Loucy (cell line): ENCODE measurements at regions not wholly inside any gene's neighbourhood (a gene's known extent, or its start where the extent isn't known, plus 50 kb on each side); places are given as distances from the start of the nearest gene placed in this dataset.

ENCODE experiments used
- H2AFZ ChIP-seq: fragments of 200-600 bp; sonication (generic); 2 replicates; pipeline ENCODE4 v1.6.0; 2016; ENCODE audit warnings: antibody characterized with exemption, mild to moderate bottlenecking, low read length, moderate library complexity
- H3F3A ChIP-seq: fragments of 200-600 bp; 2 replicates; pipeline ENCODE4 v1.6.0; 2016; ENCODE audit warnings: antibody characterized with exemption, low read depth, mild to moderate bottlenecking
- H3K27me3 ChIP-seq: fragments of 200-600 bp; sonication (generic); 2 replicates; pipeline ENCODE4 v1.6.1; 2014; ENCODE audit warnings: low read length, mild to moderate bottlenecking; ENCODE audit not compliant: insufficient read depth, poor library complexity, severe bottlenecking
- H3K36me3 ChIP-seq: fragments of 200-600 bp; sonication (generic); 2 replicates; pipeline ENCODE4 v1.6.1; 2016; ENCODE audit warnings: low read length; ENCODE audit not compliant: insufficient read depth
- H3K4me1 ChIP-seq: fragments of 200-600 bp; sonication (generic); 2 replicates; pipeline ENCODE4 v1.5.1; 2014; ENCODE audit warnings: low read length, mild to moderate bottlenecking; ENCODE audit not compliant: insufficient read depth, poor library complexity, severe bottlenecking
- H3K4me2 ChIP-seq: fragments of 200-600 bp; sonication (generic); 2 replicates; pipeline ENCODE4 v1.6.0; 2014; ENCODE audit warnings: antibody characterized with exemption, low read length, low read depth, mild to moderate bottlenecking; ENCODE audit not compliant: poor library complexity, severe bottlenecking
- H3K4me3 ChIP-seq: fragments of 200-600 bp; sonication (generic); 2 replicates; pipeline ENCODE4 v1.5.1; 2014; ENCODE audit warnings: low read length, mild to moderate bottlenecking, mixed read lengths; ENCODE audit not compliant: poor library complexity, severe bottlenecking
- H3K79me2 ChIP-seq: fragments of 200-600 bp; sonication (generic); 2 replicates; pipeline ENCODE4 v1.6.1; 2014; ENCODE audit warnings: low read length; ENCODE audit not compliant: insufficient read depth
- H3K9ac ChIP-seq: fragments of 200-600 bp; sonication (generic); 2 replicates; pipeline ENCODE4 v1.6.0; 2014; ENCODE audit warnings: mild to moderate bottlenecking, low read depth, low read length, moderate library complexity; ENCODE audit not compliant: poor library complexity, severe bottlenecking
- H3K9me2 ChIP-seq: fragments of 200-600 bp; sonication (generic); replicated peaks from 2 replicates; pipeline ENCODE4 v1.6.1; 2016; ENCODE audit warnings: low read depth, low read length, mixed read lengths
- H3K9me3 ChIP-seq: fragments of 200-600 bp; sonication (generic); 2 replicates; pipeline ENCODE4 v1.6.1; 2014; ENCODE audit warnings: mild to moderate bottlenecking, antibody characterized with exemption, low read length, low read depth; ENCODE audit not compliant: insufficient read depth
- H4K20me1 ChIP-seq: fragments of 200-600 bp; sonication (generic); 2 replicates; pipeline ENCODE4 v1.6.0; 2014; ENCODE audit warnings: antibody characterized with exemption, low read length, mild to moderate bottlenecking; ENCODE audit not compliant: insufficient read depth, poor library complexity, severe bottlenecking
- CTCF ChIP-seq: fragments of 200-600 bp; sonication (generic); conservative IDR thresholded peaks from 2 replicates; pipeline ENCODE4 v1.5.1; 2014; ENCODE audit warnings: mild to moderate bottlenecking, antibody characterized with exemption, low read length
- EZH2phosphoT487 ChIP-seq: fragments of 200-600 bp; IDR thresholded peaks from 2 replicates; pipeline ENCODE4 v1.6.1; 2018; ENCODE audit warnings: antibody characterized with exemption, mild to moderate bottlenecking, moderate library complexity, borderline replicate concordance

- TF ChIP-seq EZH2phosphoT487, result no peak
- no peak for TF ChIP-seq CTCF
- no peaks in the 10 kb centered on the region for H3K9me3 ChIP-seq
Measured at GRCh38 chr9:109709866-109710265, 70.1 kb upstream of the PALM2AKAP2 start.

GRCh38 chr9:109710830-109711229, 69.2 kb upstream of the PALM2AKAP2 start:
- H3K36me3 ChIP-seq, result no peaks in the 10 kb centered on the region
- H3K4me1 ChIP-seq, result no peaks in the 10 kb centered on the region
- H3K27me3 ChIP-seq, result no peaks in the 10 kb centered on the region
- H2AFZ ChIP-seq, result no peak overlapping the region
- no peaks in the 10 kb centered on the region for H3K9me2 ChIP-seq
- H4K20me1 ChIP-seq, result no peaks in the 10 kb centered on the region
- no peak overlapping the region for H3K4me3 ChIP-seq
- H3K9ac ChIP-seq, result no peak overlapping the region
- H3K79me2 ChIP-seq, result no peaks in the 10 kb centered on the region
- TF ChIP-seq CTCF, result no peak
- TF ChIP-seq EZH2phosphoT487, result no peak
- no peaks in the 10 kb centered on the region for H3F3A ChIP-seq
- no peaks in the 10 kb centered on the region for H3K9me3 ChIP-seq
- no peak overlapping the region for H3K4me2 ChIP-seq

More at GRCh38 chr9:109709866-109710265, 70.1 kb upstream of the PALM2AKAP2 start:
- no peaks in the 10 kb centered on the region for H3K4me1 ChIP-seq
- no peaks in the 10 kb centered on the region for H3K36me3 ChIP-seq
- H3K9ac ChIP-seq, result no peak overlapping the region
- no peaks in the 10 kb centered on the region for H3K79me2 ChIP-seq
- no peak overlapping the region for H2AFZ ChIP-seq
- no peak overlapping the region for H3K4me3 ChIP-seq
- no peaks in the 10 kb centered on the region for H4K20me1 ChIP-seq
- no peaks in the 10 kb centered on the region for H3K27me3 ChIP-seq
- no peak overlapping the region for H3K4me2 ChIP-seq
- H3K9me2 ChIP-seq, result no peaks in the 10 kb centered on the region
- no peaks in the 10 kb centered on the region for H3F3A ChIP-seq

GRCh38 chr9:109715344-109715743, 64.7 kb upstream of the PALM2AKAP2 start:
- Histone ChIP-seq H3K9me2 (no peaks in the 10 kb centered on the region), H3K4me3 (no peak overlapping the region), H3F3A (no peaks in the 10 kb centered on the region), H4K20me1 (no peaks in the 10 kb centered on the region), H3K79me2 (no peaks in the 10 kb centered on the region), H3K36me3 (no peaks in the 10 kb centered on the region), H3K9me3 (no peaks in the 10 kb centered on the region), H2AFZ (no peak overlapping the region), H3K4me2 (no peak overlapping the region), H3K4me1 (no peaks in the 10 kb centered on the region), H3K9ac (no peak overlapping the region), H3K27me3 (no peaks in the 10 kb centered on the region)
- TF ChIP-seq EZH2phosphoT487, result no peak
- TF ChIP-seq CTCF, result no peak
